ENCODE measurements at regions not wholly inside any gene's neighbourhood (a gene's known extent, or its start where the extent isn't known, plus 50 kb on each side); places are given as distances from the start of the nearest gene placed in this dataset.

- H3K4me3 ChIP-seq = no peak overlapping the region
- H3K27me3 ChIP-seq (ENCODE audit: control insufficient read depth in 2 of 2, insufficient read depth in 2 of 2, low read length in 2 of 2) = peaks cover 0 to 29% of the 10 kb centered on the region in 2 experiments; a peak in 3 of 5 replicates
- H2AFZ ChIP-seq (ENCODE audit: low read depth, low read length) = no peak overlapping the region
- no peaks in the 10 kb centered on the region for H3K9me1 ChIP-seq (ENCODE audit: control insufficient read depth, insufficient read depth, low read length)
- FAIRE-seq = no peak
- H3K9ac ChIP-seq (ENCODE audit: insufficient read depth in 1 of 2, low read depth in 2 of 2, low read length in 2 of 2) = no peak overlapping the region
- 3% methylated on average over 2 of the region's 2 CpGs for WGBS (ENCODE audit: insufficient coverage, low coverage, missing lambda C conversion rate)
- TF ChIP-seq ZFP1 (CRISPR knock-in tag; IDR thresholded peaks at IDR 0.05) (no peak), RBM25 (IDR thresholded peaks at IDR 0.05; ENCODE audit: low read depth, low read length, severe bottlenecking) (peak; percentile 27)
- no peaks in the 10 kb centered on the region for H3K9me3 ChIP-seq (replicated peaks; ENCODE audit: control insufficient read depth, insufficient read depth, low read depth, low read length)
- ATAC-seq = no peak
- CTCF ChIA-PET (ENCODE audit: low intra/inter-chr PET ratio) = no interaction called here
- H3K27ac ChIP-seq (ENCODE audit: extremely low read depth, low read depth, low read length) = no peak overlapping the region
- no peak overlapping the region for H3K4me2 ChIP-seq (ENCODE audit: insufficient read depth, low read length)
- BruUV-seq (replicated peaks) = no TSS peak
- H4K20me1 ChIP-seq (replicated peaks; ENCODE audit: control insufficient read depth, insufficient read depth, low read length) = no peaks in the 10 kb centered on the region; the same call in none of the 2 replicates
- no peaks in the 10 kb centered on the region for H3K79me2 ChIP-seq (ENCODE audit: control insufficient read depth, insufficient read depth, low read length)
- in situ Hi-C loops (cut with MboI) = no loop called here
- intact Hi-C loops (cut with micrococcal nuclease) = no loop called here
- no peak for DNase-seq (ENCODE audit: extremely low read depth in 1 of 4, low spot score in 3 of 4)
- H3K36me3 ChIP-seq (ENCODE audit: control insufficient read depth, insufficient read depth, low read length) = no peaks in the 10 kb centered on the region
- no peaks in the 10 kb centered on the region for H3K4me1 ChIP-seq (replicated peaks in 1 of 2; ENCODE audit: control insufficient read depth in 2 of 2, insufficient read depth in 2 of 2, low read length in 2 of 2)
- POLR2A ChIA-PET = interaction anchor here (0.6 kb wide), 1 partner anchor 298 kb away, joined by 3 read pairs; no protein-coding TSS in a partner anchor
Measured at GRCh38 chr12:107495604-107496003, 190.0 kb upstream of the PWP1 start.

GRCh38 chr12:107497231-107497630 lies 188.4 kb upstream of the PWP1 start:
- CTCF ChIA-PET (ENCODE audit: low intra/inter-chr PET ratio) = no interaction called here
- Histone ChIP-seq H4K20me1 (replicated peaks; ENCODE audit: control insufficient read depth, insufficient read depth, low read length) (no peaks in the 10 kb centered on the region; the same call in none of the 2 replicates), H3K4me2 (ENCODE audit: insufficient read depth, low read length) (no peak overlapping the region), H3K9me3 (replicated peaks; ENCODE audit: control insufficient read depth, insufficient read depth, low read depth, low read length) (no peaks in the 10 kb centered on the region), H3K9ac (ENCODE audit: insufficient read depth in 1 of 2, low read depth in 2 of 2, low read length in 2 of 2) (no peak overlapping the region), H3K9me1 (ENCODE audit: control insufficient read depth, insufficient read depth, low read length) (no peaks in the 10 kb centered on the region), H3K27me3 (ENCODE audit: control insufficient read depth in 2 of 2, insufficient read depth in 2 of 2, low read length in 2 of 2) (peaks cover 2 to 22% of the 10 kb centered on the region in 2 experiments; a peak in 3 of 5 replicates), H3K4me3 (no peak overlapping the region), H3K27ac (ENCODE audit: extremely low read depth, low read depth, low read length) (no peak overlapping the region), H2AFZ (ENCODE audit: low read depth, low read length) (no peak overlapping the region), H3K4me1 (replicated peaks in 1 of 2; ENCODE audit: control insufficient read depth in 2 of 2, insufficient read depth in 2 of 2, low read length in 2 of 2) (no peaks in the 10 kb centered on the region), H3K36me3 (ENCODE audit: control insufficient read depth, insufficient read depth, low read length) (no peaks in the 10 kb centered on the region), H3K79me2 (ENCODE audit: control insufficient read depth, insufficient read depth, low read length) (no peaks in the 10 kb centered on the region)
- intact Hi-C loops (cut with micrococcal nuclease) (no loop called here), in situ Hi-C loops (cut with MboI) (no loop called here)
- FAIRE-seq (no peak), DNase-seq (ENCODE audit: extremely low read depth in 1 of 4, low spot score in 3 of 4) (no peak), ATAC-seq (no peak)
- WGBS (ENCODE audit: insufficient coverage, low coverage, missing lambda C conversion rate) = 0% methylated on average over 2 of the region's 2 CpGs
- no TSS peak for BruUV-seq (replicated peaks)
- POLR2A ChIA-PET = no interaction called here
- TF ChIP-seq ATF1 (CRISPR knock-in tag; IDR thresholded peaks at IDR 0.05) (no peak), ATF1 (tag; IDR thresholded peaks at IDR 0.05) (peak; percentile 16; the same call in 1 of the 2 replicates), ZBTB26 (CRISPR knock-in tag; IDR thresholded peaks at IDR 0.05) (0 out of 2 replicates have a peak, but pooled peaks have one; percentile 51), CCNT2 (IDR thresholded peaks at IDR 0.05; ENCODE audit: borderline replicate concordance, extremely low read depth, insufficient read length, low read depth, low read length) (no peak)
